BE2C (cell line): ENCODE measurements at regions not wholly inside any gene's neighbourhood (a gene's known extent, or its start where the extent isn't known, plus 50 kb on each side); places are given as distances from the start of the nearest gene placed in this dataset.

Source experiments
- DNase-seq: peaks from one replicate; pipeline ENCODE4 v3.0.0-alpha.2; 2020
- H3K27me3 ChIP-seq: fragments of 250-450 bp; sonication (Bioruptor Pico); 2 replicates; pipeline ENCODE4 v1.5.1; 2020; ENCODE audit warnings: mild to moderate bottlenecking
- H3K36me3 ChIP-seq: fragments of 250-450 bp; sonication (Bioruptor Pico); 2 replicates; pipeline ENCODE4 v1.5.1; 2020; ENCODE audit warnings: mild to moderate bottlenecking
- H3K4me1 ChIP-seq: fragments of 250-450 bp; sonication (Bioruptor Pico); 2 replicates; pipeline ENCODE4 v1.5.1; 2020
- H3K4me3 ChIP-seq: 2 replicates; pipeline ENCODE4 v1.5.1; 2011; ENCODE audit warnings: low read depth, low read length
- H3K9me3 ChIP-seq: fragments of 250-450 bp; sonication (Bioruptor Pico); 2 replicates; pipeline ENCODE4 v1.5.1; 2020
- TF ChIP-seq, protein P1 (sequence below): IDR thresholded peaks from 2 replicates; pipeline ENCODE4 v1.5.1; 2012; ENCODE audit warnings: mild to moderate bottlenecking, low read depth, low read length

DNA sequence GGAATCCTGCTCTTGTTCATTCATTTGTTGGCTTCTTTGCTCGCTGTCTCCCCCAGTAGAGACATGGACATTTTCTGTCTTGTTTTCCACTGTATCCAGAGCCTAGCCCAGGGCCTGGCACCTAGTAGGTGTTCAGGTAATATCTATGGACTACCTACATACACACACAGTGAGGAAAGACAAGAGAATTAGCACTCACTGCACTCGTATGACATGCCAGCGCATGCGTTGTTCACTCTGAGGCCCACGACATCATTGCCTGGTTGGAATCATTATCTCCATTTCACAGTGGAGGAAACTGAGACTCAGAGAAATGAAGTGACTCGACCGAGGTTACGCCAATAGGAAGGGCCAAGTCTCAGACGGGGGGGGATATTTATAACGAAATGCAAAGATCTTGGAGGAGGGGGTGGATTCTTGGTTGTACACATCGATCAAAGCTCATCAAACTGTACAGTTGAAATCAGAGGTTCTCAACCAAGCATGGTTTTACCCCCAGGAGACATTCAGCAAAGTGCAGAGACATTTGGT is 140.1 kb upstream of the PTPN1 start:
- DNase-seq: no peak
- Histone ChIP-seq H3K9me3 (no peaks in the 10 kb centered on the region), H3K36me3 (no peaks in the 10 kb centered on the region), H3K4me1 (peaks cover 3% of the 10 kb centered on the region; the same call in 1 of the 2 replicates), H3K4me3 (no peak overlapping the region), H3K27me3 (no peaks in the 10 kb centered on the region)
- TF ChIP-seq, protein P1, sequence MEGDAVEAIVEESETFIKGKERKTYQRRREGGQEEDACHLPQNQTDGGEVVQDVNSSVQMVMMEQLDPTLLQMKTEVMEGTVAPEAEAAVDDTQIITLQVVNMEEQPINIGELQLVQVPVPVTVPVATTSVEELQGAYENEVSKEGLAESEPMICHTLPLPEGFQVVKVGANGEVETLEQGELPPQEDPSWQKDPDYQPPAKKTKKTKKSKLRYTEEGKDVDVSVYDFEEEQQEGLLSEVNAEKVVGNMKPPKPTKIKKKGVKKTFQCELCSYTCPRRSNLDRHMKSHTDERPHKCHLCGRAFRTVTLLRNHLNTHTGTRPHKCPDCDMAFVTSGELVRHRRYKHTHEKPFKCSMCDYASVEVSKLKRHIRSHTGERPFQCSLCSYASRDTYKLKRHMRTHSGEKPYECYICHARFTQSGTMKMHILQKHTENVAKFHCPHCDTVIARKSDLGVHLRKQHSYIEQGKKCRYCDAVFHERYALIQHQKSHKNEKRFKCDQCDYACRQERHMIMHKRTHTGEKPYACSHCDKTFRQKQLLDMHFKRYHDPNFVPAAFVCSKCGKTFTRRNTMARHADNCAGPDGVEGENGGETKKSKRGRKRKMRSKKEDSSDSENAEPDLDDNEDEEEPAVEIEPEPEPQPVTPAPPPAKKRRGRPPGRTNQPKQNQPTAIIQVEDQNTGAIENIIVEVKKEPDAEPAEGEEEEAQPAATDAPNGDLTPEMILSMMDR: no peak

DNA sequence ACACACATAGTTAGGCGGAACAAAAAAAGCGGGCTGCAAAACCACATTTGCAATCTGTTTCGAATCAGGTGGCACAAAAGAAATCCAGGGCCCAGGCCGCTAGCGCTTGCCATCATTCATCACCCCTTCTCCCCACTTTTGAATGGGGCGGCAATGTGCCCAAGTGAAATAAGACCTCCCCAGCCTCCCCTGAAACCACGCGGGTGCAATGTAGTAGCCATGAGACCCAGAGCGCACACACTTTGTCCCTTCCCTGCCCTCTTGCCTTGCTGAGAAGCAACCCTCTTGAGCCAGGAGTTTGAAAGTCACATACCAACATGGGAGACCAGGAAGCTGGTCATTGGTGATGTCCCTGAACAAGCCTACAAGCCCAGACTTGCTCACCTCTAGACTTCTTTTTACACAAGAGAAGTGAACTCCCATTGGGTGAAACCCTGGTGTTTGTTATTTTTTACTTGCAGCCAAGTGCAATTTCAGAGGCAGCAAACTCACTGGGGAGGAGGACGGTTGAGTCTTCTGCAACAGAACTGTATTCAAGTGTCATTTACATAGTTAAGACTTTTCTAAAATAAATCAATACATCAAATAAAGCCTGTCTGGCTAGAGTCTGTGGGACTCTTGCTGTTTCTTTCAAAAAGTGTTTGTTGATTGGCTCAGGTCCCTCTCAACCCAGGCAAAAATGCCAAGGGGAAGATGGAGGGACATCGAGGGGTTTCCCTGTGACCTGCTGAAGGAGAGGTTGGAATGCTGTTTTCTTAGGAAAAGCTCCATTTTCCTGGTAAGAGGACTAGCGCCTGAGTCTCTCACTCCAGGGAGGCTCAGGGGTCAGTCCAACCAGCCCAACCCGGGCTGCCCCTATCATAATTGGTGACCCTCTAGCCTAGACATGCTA is 138.1 kb upstream of the PTPN1 start:
- Histone ChIP-seq H3K4me1 (peaks cover 3% of the 10 kb centered on the region; the same call in 1 of the 2 replicates), H3K27me3 (no peaks in the 10 kb centered on the region), H3K9me3 (no peaks in the 10 kb centered on the region), H3K36me3 (no peaks in the 10 kb centered on the region), H3K4me3 (no peak overlapping the region)
- DNase-seq: no peak
- TF ChIP-seq, protein P1: no peak

DNA sequence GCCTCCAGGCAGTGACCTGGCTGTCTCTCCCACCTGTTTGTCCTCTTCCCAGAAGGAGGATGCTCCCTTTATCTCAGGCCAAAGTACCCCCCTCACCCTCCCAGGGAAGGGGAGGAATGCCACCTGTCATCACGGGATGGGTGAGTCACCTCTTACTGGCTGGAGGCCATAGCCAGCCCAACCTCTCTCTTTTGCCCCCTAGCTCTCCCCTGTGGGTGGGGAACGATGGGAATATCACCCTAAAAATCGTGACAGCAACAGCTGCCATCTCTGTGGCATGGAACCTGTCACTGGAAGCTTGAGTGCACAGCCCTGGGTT is 137.5 kb upstream of the PTPN1 start:
- Histone ChIP-seq H3K9me3 (no peaks in the 10 kb centered on the region), H3K36me3 (no peaks in the 10 kb centered on the region), H3K4me3 (no peak overlapping the region), H3K27me3 (no peaks in the 10 kb centered on the region), H3K4me1 (no peaks in the 10 kb centered on the region; the same call in 1 of the 2 replicates)
- TF ChIP-seq, protein P1: no peak
- DNase-seq: no peak

DNA sequence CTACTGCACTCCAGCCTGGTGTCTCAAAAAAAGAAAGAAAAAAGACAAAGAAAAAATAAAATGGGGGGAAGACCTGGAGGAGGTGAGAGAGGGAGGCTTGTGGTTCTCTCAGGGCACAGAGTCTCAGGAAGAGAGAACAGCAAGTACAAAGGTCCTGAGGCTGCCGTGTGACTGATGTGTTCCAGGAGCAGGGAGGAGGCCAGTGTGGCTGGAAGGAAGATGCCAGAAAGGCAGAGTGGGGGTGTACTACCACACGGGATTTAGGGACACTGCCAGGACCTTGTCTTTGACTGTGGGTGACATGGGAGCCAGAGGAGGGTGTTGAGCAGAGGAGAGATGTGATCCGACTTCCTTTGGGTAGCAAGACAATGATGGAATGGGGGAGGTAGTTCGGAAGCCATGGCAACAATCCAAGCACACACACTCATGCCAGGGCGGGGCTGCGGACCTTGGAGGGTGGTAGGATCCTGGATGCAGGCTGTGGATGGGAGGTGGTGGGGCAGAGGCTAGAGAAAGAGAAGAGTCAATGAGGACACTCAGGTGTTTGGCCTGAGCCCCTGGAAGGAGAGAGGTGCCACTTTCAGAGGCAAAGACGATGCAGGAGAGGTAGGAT is 136.4 kb upstream of the PTPN1 start:
- TF ChIP-seq, protein P1: no peak
- H3K36me3 ChIP-seq: no peaks in the 10 kb centered on the region
- 0 out of 2 replicates have a peak, but pooled peaks cover 3% of the 10 kb centered on the region for H3K27me3 ChIP-seq
- no peak overlapping the region for H3K4me3 ChIP-seq
- peaks cover 5% of the 10 kb centered on the region for H3K4me1 ChIP-seq
- no peaks in the 10 kb centered on the region for H3K9me3 ChIP-seq
- no peak for DNase-seq

DNA sequence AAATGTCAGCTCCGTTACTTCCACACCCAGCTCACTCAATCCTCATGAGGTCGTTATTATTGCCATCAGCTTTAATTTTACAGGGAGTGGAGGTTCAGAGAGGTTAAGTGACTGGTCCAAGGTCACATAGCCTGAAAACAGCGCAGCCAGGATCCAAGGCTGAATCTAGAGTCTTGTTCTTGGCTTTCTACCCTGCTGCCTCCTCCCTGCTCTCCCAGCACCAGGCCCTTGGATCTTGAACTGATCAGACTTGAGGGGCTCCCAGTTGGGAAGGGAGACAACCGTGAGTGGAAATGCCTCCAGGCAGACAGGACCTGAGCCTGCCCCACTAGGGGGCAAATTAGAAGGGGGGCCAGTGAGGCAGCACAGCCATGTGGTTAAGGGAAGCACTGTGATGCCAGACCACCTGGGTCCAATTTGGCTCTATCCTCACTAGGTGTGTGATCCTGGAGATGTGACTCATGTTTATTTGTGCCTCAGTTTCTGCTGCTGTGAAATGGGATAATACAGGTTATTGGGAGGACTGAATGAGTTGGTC is 135.6 kb upstream of the PTPN1 start:
- Histone ChIP-seq H3K4me1 (peaks cover 7% of the 10 kb centered on the region), H3K9me3 (no peaks in the 10 kb centered on the region), H3K4me3 (no peak overlapping the region), H3K27me3 (0 out of 2 replicates have a peak, but pooled peaks cover 3% of the 10 kb centered on the region), H3K36me3 (no peaks in the 10 kb centered on the region)
- TF ChIP-seq, protein P1: no peak; the same call in 1 of the 2 replicates
- no peak for DNase-seq
